ENCODE measurements at regions not wholly inside any gene's neighbourhood (a gene's known extent, or its start where the extent isn't known, plus 50 kb on each side); places are given as distances from the start of the nearest gene placed in this dataset.

DNA sequence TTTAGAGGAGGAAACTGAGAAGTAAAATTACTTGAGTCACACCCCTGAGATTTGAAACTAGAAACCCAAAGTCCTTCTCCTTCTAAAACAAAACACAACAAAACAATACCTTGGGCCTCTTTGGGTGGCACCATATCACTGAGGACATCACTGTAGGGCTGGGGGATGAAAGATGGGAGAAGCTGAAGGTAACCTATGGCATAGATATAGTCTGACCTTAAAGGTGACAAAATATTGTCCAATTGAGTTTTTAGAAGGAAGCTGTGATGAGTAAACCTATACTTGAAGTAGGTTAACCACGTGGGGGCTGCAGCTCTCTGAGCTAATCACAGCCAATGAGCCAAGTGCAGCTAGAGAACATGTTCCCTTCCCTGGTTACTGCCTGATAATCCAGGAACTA, 167.4 kb upstream of the CD180 start:
- peaks cover 2% of the 10 kb centered on the region for H3K9me3 Mint-ChIP-seq
- peaks cover 2% of the 10 kb centered on the region for H3K36me3 Mint-ChIP-seq
- ATAC-seq (ENCODE audit: low read depth) (no peak), DNase-seq (no peak)
- peaks cover 13% of the 10 kb centered on the region for H3K4me1 Mint-ChIP-seq
- POLR2A ChIA-PET = no interaction called here
- H3K27me3 Mint-ChIP-seq = peaks cover 7% of the 10 kb centered on the region
- no peak overlapping the region for H3K4me3 Mint-ChIP-seq
- H3K27ac Mint-ChIP-seq = no peak overlapping the region

DNA sequence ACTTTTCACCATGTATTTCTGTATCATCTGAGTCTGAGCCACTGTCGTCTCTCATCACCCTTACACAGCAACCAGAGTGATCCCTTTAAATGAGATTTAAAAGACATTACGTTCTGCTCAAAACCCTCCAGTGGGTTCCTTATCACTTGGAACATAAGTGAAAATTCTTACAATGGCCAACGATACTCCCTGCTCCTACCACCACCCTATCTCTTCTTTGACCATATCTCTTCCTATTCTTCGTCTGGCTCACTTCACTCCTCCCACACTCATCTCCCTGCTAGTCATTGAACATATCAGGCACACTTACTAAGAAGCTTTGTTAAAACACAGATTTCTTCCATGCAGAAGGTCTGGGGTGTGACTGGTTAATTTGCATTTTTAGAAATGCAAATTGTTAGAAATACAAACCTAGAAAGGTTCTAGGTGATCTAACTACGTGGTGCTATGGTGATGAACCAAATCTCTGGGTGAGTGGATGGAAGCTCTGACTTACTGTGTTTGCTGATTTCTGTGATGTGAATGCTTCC, 166.6 kb upstream of the CD180 start:
- H3K27ac Mint-ChIP-seq = no peak overlapping the region
- no peak for DNase-seq
- H3K4me3 Mint-ChIP-seq = no peak overlapping the region
- no peak for ATAC-seq (ENCODE audit: low read depth)
- peaks cover 2% of the 10 kb centered on the region for H3K36me3 Mint-ChIP-seq
- peaks cover 2% of the 10 kb centered on the region for H3K9me3 Mint-ChIP-seq
- H3K4me1 Mint-ChIP-seq = peaks cover 13% of the 10 kb centered on the region
- POLR2A ChIA-PET = no interaction called here
- H3K27me3 Mint-ChIP-seq = peaks cover 4% of the 10 kb centered on the region

DNA sequence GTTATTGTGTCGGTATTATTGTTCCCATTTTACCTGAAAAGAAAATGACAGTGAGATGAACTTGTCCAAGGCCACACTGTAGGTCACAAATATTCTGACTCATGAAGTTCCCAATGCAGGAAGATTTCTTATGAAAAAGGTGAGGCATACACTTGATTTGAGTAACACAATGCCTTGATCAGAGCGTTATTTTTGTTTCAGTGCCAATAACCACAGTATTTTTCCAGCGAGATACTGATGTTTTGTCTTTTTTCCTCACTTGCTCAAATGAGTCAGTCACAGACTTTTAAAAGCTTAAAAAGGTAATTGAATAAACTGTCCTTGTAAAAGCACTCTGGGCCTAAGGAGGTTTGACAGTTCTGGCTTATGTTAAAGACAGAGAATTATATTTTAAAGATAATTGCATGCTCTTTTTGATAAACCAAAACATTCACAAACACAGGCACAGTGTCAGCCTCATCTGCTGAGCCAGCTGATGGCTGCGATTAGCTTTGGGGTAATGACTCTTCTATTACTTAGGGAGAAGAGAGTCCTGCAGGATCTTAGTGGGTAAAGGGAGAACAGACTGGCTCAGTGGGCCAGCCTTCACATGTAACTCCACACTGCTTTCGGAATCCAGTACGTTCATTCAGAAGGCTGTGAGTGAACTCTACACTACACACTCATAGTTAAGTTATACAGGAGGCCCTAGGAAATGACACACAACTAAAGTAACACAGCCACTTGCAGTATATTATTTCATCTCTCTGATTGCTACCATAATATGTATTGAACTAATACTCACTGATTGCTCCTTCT, 165.5 kb upstream of the CD180 start:
- no peak overlapping the region for H3K4me3 Mint-ChIP-seq
- peaks cover 13% of the 10 kb centered on the region for H3K4me1 Mint-ChIP-seq
- no peak for ATAC-seq (ENCODE audit: low read depth)
- peaks cover 2% of the 10 kb centered on the region for H3K36me3 Mint-ChIP-seq
- DNase-seq = no peak
- H3K27ac Mint-ChIP-seq = no peak overlapping the region
- POLR2A ChIA-PET = no interaction called here
- H3K27me3 Mint-ChIP-seq = peaks cover 4% of the 10 kb centered on the region
- peaks cover 2% of the 10 kb centered on the region for H3K9me3 Mint-ChIP-seq

DNA sequence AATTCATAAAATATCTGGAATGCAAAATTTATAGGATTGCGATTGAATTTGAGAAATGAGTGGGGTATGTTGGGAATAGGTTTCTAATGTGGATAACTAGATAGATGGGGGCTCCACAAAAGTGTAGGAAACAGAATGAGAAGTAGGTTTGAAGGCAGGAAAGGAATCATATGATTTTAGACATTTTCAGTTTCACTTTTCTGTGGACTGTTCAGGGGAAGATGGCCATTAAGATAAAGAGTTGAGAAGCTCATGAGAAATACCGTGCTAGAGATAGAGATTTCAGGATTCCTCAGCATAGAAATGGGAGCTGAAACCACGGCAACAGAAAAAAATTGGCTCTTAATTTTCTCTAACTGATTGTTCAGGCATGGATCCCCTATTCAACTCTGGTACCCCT, 163.4 kb upstream of the CD180 start:
- Mint-ChIP-seq H3K4me3 (peak overlapping the region; percentile 54), H3K27me3 (no peaks in the 10 kb centered on the region), H3K9me3 (peaks cover 2% of the 10 kb centered on the region), H3K36me3 (peaks cover 2% of the 10 kb centered on the region), H3K4me1 (peaks cover 13% of the 10 kb centered on the region), H3K27ac (no peak overlapping the region)
- POLR2A ChIA-PET = no interaction called here
- DNase-seq = no peak
- ATAC-seq (ENCODE audit: low read depth) = peak; percentile 36

DNA sequence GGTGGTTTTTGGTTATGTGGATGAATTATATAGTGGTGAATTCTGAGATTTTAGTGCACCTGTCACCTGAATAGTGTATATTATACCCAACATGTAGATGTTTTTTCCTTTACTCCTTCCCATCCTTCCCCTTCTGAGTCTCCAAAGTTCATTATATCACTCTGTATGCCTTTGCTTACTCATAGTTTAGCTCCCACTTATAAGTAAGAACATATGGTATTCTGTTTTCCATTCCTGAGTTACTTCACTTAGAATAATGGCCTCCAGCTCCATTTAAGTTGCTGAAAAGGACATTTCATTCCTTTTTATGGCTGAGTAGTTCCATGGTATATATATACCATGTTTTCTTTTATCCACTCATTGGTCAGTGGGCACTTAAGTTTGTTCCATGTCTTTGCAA, 161.6 kb upstream of the CD180 start:
- Mint-ChIP-seq H3K27me3 (peaks cover 3% of the 10 kb centered on the region), H3K36me3 (peaks cover under 1% of the 10 kb centered on the region), H3K9me3 (no peaks in the 10 kb centered on the region), H3K4me3 (no peak overlapping the region), H3K27ac (no peak overlapping the region), H3K4me1 (peaks cover 8% of the 10 kb centered on the region)
- DNase-seq = no peak
- ATAC-seq (ENCODE audit: low read depth) = no peak
- POLR2A ChIA-PET = no interaction called here

DNA sequence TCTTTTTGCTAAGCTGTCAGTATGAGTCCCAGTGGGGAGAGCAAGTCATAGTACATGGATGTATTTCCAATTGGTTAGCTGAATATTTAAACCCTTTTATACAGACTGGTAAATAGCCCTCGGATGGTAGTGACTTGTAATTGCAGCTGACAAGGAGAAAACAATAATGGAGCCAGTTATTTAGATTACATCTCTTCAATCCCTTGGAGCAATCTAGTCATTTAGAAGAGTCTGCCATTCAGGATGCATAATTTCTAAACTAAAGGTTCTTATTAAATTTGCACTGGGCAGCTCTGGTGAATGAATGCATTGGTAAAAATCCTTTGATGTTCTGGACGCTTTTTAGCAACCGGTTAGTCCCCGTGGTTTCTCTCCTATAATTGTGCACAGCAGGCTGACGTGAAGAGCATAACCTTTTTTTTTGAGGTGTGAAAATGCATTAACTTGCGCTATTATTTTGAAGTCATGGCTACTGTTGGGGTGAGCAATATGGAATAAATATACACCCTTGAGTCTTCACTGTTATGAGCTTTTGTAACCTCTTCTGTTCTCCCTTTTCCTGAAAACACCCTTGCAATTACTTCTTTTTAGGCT, 158.6 kb upstream of the CD180 start:
- peaks cover 3% of the 10 kb centered on the region for H3K27me3 Mint-ChIP-seq
- ATAC-seq (ENCODE audit: low read depth) (no peak), DNase-seq (no peak)
- no peaks in the 10 kb centered on the region for H3K9me3 Mint-ChIP-seq
- H3K4me3 Mint-ChIP-seq = no peak overlapping the region
- no peak overlapping the region for H3K27ac Mint-ChIP-seq
- peaks cover 10% of the 10 kb centered on the region for H3K4me1 Mint-ChIP-seq
- POLR2A ChIA-PET = no interaction called here
- no peaks in the 10 kb centered on the region for H3K36me3 Mint-ChIP-seq

DNA sequence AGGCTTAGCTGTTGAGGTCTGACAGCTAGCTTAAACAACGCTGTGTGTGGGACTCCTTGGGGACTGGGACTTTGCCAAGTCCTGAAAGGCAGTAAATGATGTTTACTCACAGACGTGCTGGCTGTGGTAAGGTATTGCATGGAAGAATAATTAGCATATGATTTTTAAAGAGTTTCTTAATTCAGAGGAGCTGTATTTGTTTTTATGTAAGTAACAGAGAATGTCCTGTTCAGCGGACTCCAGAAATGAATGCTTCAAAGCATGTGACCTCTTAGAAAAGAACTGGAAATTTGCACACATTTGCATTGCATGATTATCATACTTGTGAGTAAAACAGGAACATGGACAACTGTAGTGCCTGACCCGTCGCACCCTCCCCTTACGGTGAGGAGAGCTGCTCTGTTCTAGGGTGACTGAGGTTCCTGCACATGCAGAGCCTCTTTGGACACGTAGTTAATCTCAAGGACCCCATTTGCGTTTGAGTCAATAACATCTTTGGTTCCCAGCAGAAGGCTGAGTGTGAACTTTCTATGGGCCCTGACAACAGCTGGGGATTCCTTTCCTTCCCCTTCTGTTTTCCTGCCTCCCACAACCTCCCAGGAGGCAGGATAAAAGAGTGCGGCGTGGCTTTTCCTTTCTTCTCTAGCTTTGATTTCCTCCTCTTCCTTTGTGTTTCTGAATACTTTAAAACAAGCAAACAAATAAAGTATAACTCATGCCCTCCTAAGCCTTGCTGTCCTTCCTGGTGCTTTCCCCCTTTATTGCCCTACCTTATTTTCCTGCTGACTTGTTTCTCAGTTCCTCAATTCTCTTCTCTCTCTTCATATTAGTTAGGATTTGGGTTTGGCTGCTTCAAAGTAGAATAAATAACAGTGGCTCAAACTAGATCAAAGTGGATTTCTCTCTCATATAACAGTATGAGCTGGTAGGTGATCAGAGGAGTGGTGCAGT, 157.2 kb upstream of the CD180 start:
- DNase-seq (no peak), ATAC-seq (ENCODE audit: low read depth) (no peak)
- Mint-ChIP-seq H3K27me3 (peaks cover 6% of the 10 kb centered on the region), H3K9me3 (no peaks in the 10 kb centered on the region), H3K4me3 (no peak overlapping the region), H3K36me3 (no peaks in the 10 kb centered on the region), H3K4me1 (peaks cover 7% of the 10 kb centered on the region), H3K27ac (no peak overlapping the region)
- POLR2A ChIA-PET = no interaction called here

DNA sequence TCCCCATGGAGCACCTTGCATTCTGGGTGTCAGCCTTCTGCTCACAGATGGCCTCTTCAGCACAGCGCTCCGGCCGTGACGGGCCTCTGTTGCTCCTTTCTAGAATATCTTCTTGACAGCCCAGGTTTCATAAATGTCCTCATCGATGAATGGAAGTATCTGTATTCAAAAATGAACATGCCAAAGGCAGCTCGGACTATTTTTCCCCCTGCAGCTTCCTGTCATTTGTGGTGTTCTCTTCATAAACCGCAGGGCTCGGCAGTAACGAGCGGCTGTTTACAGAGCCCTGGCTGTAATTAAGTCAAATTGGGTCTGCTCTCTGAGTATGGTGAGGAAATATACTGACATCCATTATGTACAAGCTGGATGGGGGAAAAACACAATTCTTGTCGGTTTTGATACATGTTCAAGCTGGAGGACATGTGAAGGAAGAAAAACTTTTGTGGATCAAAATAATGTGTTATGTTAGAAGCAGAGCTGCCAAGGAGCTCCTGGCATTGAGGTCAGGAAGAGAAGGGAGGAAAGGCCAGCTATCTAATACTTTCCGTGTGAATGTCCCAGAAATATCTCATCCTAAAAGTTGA, 154.1 kb upstream of the CD180 start:
- H3K4me3 Mint-ChIP-seq = peak overlapping the region; percentile 60
- DNase-seq (no peak), ATAC-seq (ENCODE audit: low read depth) (peak; percentile 72)
- H3K27me3 Mint-ChIP-seq = peaks cover 10% of the 10 kb centered on the region
- POLR2A ChIA-PET = no interaction called here
- peak overlapping the region; percentile 21 for H3K27ac Mint-ChIP-seq
- H3K9me3 Mint-ChIP-seq = peaks cover 2% of the 10 kb centered on the region
- no peaks in the 10 kb centered on the region for H3K36me3 Mint-ChIP-seq
- H3K4me1 Mint-ChIP-seq = peaks cover 7% of the 10 kb centered on the region

DNA sequence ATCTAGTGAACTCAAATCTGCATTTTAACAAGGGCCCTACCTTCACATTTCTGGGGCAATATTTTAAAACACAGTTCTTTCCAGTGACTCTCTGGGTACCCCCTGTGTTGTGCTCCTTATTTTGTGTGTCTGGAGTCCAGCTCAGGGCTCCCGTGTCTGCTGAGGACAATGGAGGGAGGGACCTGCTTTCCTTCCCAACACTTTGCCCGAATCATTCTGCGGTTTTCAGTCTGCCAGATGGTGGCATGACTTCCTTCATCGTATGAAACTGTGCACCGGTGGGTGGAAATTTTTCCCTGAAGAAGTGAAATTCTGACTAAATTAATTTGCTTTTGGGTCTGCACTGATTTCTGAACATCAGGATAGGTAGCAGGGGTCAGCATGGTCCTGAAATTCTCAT, 153.6 kb upstream of the CD180 start:
- Mint-ChIP-seq H3K27me3 (peaks cover 10% of the 10 kb centered on the region), H3K36me3 (no peaks in the 10 kb centered on the region), H3K4me3 (peak overlapping the region; percentile 60), H3K4me1 (peaks cover 7% of the 10 kb centered on the region), H3K9me3 (peaks cover 2% of the 10 kb centered on the region), H3K27ac (no peak overlapping the region)
- no peak for DNase-seq
- POLR2A ChIA-PET = no interaction called here
- no peak for ATAC-seq (ENCODE audit: low read depth)

DNA sequence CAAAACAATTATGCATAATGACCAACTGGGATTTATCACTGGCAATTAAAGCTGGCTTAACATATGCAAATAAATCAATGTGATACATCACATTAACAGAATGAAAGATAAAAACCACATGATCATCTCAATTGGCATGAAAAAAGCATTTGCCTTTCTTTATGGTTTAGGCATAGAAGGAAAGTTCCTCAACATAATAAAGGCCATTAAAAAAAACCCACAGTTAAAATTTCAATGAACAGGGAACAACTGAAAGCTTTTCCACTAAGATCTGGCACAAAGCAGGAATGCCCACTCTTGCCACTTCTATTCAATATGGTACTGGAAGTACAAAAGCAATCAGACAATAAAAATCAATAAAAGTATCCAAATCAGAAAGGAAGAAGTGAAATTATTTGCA, 151.2 kb upstream of the CD180 start:
- H3K27ac Mint-ChIP-seq = no peak overlapping the region
- POLR2A ChIA-PET = no interaction called here
- no peak overlapping the region for H3K4me3 Mint-ChIP-seq
- peaks cover 7% of the 10 kb centered on the region for H3K4me1 Mint-ChIP-seq
- peaks cover 5% of the 10 kb centered on the region for H3K9me3 Mint-ChIP-seq
- peaks cover 7% of the 10 kb centered on the region for H3K27me3 Mint-ChIP-seq
- no peak for ATAC-seq (ENCODE audit: low read depth)
- DNase-seq = no peak
- H3K36me3 Mint-ChIP-seq = peaks cover 1% of the 10 kb centered on the region

DNA sequence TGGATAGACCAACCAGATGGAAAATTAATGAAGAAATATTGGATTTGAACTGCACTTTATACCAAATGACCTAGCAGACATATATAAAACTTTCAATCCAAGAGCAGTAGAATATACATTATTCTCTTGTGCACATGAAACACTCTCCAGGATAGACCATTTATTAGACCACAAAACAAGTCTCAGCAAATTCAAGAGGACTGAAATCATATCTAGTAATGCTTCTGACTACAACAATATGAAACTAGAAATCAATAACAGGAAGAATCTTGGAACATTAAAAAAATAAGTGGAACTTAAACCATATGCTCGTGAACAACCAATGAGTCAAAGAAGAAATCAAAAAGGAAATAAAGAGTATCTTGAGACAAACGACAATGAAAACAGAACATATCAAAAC, 150.0 kb upstream of the CD180 start:
- Mint-ChIP-seq H3K27ac (peak overlapping the region; percentile 3), H3K4me1 (peaks cover 7% of the 10 kb centered on the region), H3K9me3 (peaks cover 5% of the 10 kb centered on the region), H3K27me3 (peaks cover 7% of the 10 kb centered on the region), H3K36me3 (peaks cover 1% of the 10 kb centered on the region), H3K4me3 (no peak overlapping the region)
- DNase-seq = no peak
- POLR2A ChIA-PET = no interaction called here
- no peak for ATAC-seq (ENCODE audit: low read depth)

DNA sequence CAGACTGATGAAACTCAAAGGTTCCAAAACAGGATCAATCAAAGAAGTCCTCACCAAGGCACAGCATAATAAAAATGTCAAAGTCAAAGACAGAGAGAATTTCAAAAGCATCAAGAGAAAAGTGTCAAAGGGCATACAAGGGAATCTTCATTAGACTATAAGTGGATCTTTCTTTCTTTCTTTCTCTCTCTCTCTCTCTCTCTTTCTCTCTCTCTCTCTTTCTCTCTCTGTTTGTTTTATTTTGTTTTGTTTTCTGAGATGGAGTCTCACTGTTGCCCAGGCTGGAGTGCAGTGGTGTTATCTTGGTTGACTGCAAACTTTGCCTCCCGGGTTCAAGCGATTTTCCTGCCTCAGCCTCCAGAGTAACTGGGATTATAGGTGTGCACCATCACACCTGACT, 148.3 kb upstream of the CD180 start:
- Mint-ChIP-seq H3K4me1 (no peaks in the 10 kb centered on the region), H3K4me3 (no peak overlapping the region), H3K27ac (no peak overlapping the region), H3K36me3 (peaks cover 1% of the 10 kb centered on the region), H3K9me3 (peaks cover 5% of the 10 kb centered on the region), H3K27me3 (peaks cover 7% of the 10 kb centered on the region)
- POLR2A ChIA-PET = no interaction called here
- DNase-seq (no peak), ATAC-seq (ENCODE audit: low read depth) (no peak)

DNA sequence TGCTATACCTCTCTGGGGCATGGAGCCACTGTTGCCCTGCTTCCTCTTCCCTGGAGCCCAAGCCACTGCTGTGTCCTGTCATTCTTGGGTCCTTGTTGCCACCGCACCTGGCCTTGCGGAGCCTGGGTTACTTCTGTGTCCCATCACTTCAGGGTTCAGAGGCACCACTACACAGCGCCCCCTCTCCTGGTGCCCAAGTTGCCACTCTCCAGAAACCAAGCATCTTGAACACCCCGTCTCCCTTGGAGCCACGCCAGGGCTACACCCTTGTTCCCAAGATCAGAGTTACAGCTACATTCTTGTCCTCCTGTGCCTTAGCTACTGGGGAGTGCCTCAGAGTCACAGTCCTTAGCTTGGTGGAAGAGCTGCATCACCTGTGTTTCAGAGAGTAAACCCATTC, 147.2 kb upstream of the CD180 start:
- H3K4me3 Mint-ChIP-seq = no peak overlapping the region

More for the DNA sequence above, 147.2 kb upstream of the CD180 start:
- POLR2A ChIA-PET = no interaction called here
- Mint-ChIP-seq H3K9me3 (peaks cover 5% of the 10 kb centered on the region), H3K4me1 (no peaks in the 10 kb centered on the region), H3K36me3 (peaks cover 1% of the 10 kb centered on the region), H3K27me3 (peaks cover 3% of the 10 kb centered on the region), H3K27ac (no peak overlapping the region)
- ATAC-seq (ENCODE audit: low read depth) (no peak), DNase-seq (no peak)
